HG02852 (cell line): ENCODE measurements at regions not wholly inside any gene's neighbourhood (a gene's known extent, or its start where the extent isn't known, plus 50 kb on each side); places are given as distances from the start of the nearest gene placed in this dataset.
"Not testable (repeated sequence)": the region's sequence is repeated elsewhere in the genome, so short reads cannot be mapped to it uniquely, and the experiment has no call there.

ENCODE experiments used
- ATAC-seq: cut with Tn5 transposase; IDR thresholded peaks from one replicate; pipeline ENCODE4 v1.9.1; 2021; ENCODE audit warnings: mild to moderate bottlenecking, moderate library complexity; ENCODE audit not compliant: unreplicated experiment

DNA sequence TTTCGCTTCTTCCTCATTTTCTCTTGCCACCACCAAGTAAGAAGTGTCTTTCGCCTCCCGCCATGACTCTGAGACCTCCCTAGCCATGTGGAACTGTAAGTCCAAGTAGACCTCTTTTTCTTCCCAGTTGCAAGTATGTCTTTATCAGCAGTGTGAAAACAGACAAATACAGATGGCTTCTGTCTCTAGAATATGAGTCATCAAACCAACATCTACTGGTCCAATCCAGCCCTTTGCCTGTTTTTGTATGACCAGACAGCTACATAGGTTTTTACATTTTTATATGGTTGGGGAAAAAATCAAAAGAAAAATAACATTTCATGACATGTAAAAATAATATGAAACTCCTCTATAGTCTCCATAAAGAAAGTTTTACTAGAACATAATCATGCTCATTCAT, 118.7 kb upstream of the PTPRG start:
- ATAC-seq: no peak

DNA sequence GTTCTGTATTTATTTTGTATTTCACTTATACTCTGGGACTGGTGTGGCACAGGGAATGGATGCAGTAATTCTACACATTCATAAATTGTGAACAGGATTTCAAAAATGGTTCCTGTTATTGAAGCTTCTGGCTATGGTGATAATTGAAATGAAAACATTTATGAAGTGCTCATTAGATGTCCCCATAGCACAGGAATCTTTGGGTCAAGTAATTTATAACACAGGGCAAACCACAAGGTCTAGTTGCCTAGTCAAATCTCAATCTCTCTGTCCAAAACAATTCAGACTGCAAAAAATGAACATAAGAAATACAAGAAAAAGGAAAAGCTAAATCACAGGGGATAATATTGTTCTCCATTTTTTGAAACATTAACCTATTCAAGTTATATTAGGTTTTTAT, 117.5 kb upstream of the PTPRG start:
- no peak for ATAC-seq

DNA sequence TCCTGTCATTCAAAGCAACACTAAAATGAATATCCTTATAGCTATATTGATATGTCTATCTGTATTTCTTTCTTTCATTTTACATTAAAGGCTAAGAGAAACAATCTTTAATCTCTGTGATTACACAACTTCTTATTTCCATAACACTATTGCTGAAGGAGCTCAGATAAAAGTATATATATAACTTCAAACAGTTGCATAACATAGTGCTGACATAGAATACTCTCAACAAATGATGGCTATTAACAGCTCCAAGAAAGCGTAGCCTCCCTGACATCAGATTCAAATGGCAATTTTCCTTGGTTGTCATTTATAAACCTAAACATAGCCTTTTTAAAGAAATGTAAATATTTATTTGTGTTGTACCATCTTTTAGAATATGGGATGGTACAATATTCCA, 116.6 kb upstream of the PTPRG start:
- no peak for ATAC-seq

DNA sequence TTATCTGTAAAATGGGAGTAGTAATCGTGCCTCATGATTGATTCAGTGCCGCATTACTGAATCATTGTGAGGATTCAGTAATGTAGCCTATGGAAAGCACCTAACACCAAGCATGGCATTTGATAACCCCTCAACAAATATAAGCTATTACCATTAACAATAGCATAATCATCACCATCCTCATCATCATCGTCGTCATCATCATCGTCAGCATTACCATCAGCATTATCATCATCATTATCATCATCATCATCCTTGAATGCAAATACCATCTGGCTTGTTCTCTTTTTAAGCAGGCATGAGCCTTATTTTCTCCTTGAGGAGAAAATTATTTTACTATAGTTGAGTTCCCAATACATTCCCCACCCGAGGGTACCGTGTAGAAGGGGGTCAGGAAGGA, 115.4 kb upstream of the PTPRG start:
- ATAC-seq: no peak

DNA sequence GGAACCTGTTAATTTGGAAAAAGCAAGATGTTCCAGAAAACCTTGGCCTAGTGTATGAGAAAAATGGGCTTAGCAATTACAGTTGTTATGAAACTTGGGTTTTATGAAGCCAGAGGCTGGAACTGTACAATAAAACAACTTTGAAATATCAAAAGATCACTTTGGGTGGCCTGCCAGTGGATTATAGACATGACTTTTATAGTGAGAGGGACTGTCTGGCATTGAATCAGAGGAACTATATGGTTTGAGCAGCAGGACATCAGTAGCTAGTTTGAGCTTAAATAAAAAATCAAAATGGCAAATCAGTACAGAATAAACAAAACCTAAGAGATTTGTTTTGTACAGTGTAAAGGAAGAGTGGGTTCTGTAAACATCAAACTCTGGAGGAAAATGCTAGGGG, 115.0 kb upstream of the PTPRG start:
- no peak for ATAC-seq

DNA sequence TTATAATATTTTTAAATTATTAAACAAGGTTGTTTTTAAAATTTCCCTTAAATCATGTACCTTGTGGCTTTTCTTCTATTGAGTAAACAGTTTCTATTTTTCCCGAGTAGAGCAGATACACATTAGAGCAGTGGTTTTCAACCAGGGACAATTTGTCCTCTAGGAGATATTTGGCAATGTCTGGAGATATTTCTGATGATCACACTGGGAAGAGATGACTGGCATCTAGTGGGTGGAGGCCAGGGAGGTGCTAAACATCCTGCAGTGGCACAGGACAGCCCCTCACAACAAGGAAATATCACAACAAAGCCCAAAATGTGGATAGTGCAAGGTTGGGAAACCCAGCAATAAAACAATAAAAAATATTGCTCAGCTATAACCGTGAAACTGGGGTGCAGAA, 113.0 kb upstream of the PTPRG start:
- no peak for ATAC-seq

DNA sequence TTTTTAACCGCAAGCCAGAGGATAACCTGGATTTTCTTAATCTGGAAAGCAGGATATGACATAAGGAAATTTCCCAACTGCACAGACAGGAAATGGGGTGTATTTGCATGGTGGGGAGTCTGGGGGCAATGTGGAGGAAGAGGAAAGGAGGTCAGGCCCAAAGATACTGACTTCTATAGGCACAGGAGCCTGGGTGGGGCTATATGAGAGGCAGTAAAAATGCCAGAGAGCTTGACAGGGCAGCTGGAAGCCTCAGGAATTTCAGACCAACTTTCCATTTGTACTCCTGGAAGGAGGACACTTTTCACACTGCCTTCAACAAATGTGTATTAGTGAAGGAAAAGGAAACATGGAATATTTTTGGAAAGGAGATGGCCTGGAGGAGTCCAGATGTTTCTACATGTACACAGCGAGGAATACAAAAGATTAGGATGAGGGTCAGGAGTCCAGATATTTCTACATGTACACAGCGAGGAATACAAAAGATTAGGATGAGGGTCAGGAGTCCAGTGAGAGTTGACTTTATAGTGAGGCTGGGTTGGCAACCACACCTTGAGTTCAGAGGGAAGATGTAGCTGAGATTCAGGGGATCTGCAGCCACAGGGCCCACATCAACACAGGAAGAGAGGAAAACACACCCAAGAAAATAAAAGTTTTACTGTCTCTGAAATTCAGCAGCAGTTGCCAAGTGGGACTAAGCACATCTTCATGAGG, 111.9 kb upstream of the PTPRG start:
- ATAC-seq: no peak

DNA sequence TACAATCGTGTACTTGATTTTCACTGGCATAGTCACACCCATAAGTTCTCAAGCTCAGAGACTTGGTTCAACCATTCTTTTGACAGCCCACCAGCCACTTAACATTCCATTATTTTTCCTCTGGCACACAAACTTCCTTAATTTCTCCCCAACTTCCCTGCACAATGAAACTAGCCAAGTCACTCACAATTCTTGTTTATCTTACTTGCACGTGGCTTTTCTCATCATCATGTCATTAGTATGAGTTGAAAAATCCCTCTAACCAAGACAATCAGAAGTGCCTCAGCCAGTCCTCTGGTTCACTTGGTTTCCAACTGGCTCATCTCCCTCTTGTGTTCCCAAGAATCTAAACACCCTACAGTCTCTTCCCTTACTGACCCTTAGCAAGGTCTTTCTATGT, 110.5 kb upstream of the PTPRG start:
- ATAC-seq: no peak

DNA sequence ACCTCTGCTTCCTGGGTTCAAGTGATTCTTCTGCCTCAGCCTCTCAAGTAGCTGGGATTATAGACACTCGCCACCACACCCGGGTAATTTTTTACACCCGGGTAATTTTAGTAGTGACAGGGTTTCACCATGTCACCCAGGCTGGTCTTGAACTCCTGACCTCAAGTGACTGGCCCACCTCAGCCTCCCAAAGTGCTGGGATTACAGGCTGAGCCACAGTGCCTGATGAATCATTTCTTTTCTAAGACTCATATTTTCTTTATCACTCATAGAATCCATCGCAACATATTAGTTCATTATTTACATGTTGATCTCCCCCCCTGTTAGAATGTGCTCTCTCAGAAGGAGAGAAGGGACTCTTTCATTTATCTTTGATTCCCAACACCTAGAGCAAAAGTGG, 109.5 kb upstream of the PTPRG start:
- ATAC-seq: no peak

DNA sequence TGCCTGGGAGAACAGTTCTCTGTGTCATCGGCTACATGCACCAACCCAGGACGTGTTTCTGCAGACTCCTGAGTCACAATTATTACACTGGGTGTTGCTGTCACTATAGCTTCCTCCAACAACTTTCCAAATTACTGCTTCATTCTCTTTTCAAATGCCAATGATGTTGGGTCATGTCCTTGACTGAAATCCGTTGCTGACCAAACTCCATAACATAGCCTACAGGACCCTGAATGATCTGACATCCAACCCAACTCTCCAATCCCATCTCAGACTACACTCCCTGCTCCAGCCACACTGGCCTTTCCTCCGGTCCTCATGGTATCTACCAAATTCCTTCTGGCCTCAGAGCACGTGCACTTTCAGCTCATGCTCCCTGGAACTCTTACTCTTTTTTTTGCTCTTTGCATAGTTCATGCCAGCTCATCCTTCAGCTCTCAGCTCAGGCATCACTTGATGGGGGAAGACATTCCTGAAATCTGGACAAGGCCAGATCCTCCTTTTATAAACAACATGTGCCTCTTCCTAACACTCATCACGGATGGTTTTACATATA, 108.8 kb upstream of the PTPRG start:
- no peak for ATAC-seq

DNA sequence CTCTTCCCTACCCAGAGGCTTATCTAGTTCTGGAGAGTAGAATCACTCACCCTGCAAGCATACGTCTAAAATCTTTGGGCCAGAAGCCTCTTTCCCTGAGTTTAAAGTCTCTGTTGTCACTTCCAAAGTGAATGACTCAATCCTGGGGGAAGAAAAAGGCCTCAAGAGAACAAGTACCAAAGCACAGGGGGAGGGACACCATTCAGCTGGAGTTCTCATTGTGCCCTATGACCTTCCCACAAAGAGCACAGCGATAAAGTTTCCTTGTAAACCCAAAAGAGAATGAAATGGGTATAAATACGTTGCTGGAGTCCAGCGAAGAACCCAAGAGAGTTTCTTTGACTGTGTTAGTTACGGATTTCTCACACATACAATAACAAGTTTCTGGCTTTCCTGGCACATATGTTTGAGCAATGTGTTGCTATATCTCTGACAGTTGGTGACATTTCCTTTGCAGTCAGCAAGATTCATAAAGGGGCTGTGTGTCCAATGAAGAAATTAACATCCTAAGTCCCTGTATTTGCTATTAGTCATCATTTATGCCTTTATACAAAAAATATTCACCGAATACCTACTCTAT, 107.3 kb upstream of the PTPRG start:
- no peak for ATAC-seq

DNA sequence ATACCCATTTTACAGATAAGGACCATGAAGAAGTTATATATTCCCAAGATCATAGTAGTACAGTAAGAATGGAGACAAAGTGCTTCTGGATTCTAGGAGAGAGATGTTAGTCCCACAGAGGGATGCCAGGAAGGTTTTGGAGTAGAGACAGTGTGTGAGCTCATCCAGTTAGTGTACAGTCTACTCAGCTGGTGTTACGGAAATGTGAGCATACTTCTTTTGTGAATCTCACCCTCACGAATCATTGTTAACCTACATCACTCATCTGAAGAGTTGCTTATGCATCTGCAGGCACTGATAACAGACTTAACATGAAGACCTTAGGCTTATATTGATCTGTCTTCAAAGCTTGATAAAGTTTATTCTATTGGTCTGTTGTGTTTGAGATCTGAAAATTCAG, 106.6 kb upstream of the PTPRG start:
- no peak for ATAC-seq

DNA sequence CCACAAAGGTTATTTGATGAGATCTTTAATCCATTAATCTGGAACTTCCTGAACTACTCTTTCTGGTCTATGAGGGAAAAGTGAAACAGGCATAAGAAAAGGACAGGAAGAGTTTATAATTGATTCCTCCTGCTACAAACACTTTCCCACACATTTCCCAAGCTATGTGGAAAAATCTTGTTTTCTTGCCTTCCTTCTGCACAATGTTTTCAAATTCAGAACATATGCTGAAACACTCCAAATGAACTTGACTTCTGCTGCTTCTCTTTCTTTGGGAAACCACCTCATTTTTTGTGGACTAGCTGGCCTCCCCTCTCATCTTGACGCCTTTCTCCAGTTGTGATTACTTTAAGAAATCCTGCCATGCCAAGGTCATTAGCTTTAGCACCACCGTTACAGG, 100.7 kb upstream of the PTPRG start:
- no peak for ATAC-seq

DNA sequence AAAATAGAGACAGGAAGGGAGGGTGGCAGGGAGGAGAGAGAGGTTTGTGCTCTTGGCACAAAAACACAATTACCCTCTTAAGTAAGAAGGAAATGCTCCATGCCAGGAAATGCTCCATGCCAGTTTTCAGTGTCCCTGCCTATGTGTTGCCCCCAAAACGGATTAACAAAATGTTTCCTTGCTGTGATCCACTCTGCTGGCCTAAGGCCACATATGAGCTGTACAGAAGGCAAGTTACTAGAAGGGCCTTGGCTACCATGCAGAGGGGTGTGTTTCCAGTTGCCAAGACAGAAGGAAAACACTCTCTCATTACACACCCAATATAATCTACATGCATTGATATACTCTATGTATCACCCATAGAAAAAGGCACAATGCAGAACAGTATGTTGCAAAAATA, 98.2 kb upstream of the PTPRG start:
- no peak for ATAC-seq

DNA sequence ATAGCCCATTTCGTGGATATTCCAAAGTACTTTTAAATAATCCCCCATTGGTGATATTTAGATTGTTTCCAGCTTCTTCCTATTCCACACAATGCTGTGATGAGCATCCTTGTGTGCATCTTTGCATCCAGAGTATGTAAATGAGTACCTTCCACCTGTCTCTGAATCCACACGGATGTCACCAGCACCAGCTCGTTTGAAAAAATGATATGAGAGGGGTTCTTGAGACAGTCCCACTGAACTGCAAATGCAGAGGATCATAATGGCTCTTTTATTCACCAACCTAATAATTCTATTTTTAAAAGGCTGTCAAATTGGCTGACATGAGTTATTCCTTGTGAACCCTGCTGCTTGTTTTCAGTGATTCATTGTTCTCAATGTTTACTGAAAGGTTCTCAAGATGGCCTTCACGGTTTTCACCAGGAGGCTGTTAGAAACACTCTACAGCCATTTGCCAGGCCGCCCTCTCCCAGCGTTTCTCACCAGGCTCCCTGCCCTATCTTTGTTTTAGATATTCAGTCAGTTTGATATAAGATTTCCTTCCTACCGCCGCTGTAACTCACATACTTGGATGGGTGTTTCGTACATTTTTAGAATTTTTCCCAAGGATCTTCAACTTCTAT, 96.7 kb upstream of the PTPRG start:
- no peak for ATAC-seq

DNA sequence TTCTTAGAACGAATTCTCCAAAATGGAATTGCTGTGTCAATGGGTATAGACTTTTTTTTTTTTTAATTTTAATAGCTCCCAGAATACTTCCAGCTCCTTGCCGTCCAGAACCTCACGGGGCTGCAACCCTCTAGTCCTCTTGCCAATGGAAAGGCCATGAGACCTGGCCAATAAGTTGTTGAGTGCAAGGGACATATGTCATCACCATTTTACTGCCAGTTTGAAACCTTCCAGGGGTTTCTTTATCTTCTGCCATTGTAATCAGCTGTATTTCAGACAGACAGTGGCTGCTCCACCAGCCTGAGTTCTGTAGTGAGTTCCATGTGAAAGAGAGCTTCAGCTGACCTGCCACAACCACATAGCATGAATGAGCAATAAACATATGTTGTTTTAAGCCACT, 95.0 kb upstream of the PTPRG start:
- no peak for ATAC-seq

DNA sequence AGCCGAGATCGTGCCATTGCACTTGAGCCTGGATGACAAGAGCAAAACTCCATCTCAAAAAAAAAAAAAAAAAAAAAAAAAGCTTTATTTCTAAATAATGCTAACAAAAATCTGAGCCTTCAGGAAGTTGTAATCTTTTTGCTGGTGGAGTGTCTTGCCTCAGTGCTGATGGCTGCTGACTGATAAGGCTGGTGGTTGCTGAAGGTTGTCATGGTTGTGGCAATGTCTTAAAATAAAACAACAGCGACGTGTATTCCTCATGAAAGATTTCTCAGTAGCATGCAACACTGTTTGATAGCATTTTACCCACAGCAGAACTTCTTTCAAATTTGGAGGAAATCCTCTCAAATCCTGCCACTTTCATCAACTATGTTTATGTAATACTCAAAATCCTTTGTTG, 77.4 kb upstream of the PTPRG start:
- ATAC-seq: no peak

DNA sequence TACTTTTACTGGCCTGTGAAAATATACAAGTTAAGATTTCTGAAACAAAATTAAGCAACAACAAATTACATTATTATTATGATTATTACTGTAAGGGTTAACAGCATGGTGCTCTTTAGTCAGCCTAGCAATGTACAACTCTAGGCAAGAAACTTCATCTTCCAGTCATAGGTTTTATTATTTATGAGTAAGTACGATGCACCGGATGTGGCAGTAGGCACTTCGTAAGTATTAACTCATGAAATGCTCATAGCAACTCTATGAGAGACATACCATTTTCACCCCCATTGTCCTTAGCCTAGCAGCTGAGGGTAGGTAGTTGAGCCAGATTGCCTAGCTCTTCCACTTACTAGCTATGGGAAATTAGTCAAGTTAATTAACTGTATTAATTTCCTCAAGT, 68.0 kb upstream of the PTPRG start:
- no peak for ATAC-seq

DNA sequence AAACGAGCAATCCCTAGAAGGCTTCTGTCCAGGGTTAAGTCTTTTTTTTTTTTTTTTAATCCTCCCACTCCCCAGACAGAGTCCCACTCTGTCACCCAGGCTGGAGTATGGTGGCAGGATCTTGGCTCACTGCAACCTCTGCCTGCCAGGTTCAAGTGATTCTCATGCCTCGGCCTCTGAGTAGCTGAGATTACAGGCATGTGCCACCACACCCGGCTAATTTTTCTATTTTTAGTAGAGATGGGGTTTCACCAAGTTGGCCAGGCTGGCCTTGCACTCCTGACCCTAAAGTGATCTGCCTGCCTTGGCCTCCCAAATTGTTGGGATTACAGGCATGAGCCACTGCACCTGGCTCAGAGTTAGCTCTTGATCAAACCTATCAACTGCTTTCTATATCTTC, 67.1 kb upstream of the PTPRG start:
- ATAC-seq: not testable (repeated sequence)

DNA sequence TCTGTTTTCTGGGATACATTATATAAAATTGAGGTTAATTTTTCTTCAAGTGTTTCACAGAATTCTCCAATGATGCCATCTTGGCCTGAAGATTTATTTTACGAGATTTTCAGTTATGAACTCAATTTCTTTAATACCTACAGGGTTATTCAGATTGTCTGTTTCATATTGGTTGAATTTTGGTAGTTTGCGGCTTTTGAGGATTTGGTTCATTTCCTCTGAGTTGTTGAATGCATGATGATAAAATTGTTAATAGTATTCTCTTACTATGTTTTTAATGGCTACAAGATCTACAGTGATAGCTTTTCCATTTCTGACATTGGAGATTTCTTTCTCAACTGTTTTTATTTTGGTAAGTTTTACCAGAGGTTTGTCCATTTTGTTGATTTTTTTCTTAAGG, 63.9 kb upstream of the PTPRG start:
- ATAC-seq: no peak

DNA sequence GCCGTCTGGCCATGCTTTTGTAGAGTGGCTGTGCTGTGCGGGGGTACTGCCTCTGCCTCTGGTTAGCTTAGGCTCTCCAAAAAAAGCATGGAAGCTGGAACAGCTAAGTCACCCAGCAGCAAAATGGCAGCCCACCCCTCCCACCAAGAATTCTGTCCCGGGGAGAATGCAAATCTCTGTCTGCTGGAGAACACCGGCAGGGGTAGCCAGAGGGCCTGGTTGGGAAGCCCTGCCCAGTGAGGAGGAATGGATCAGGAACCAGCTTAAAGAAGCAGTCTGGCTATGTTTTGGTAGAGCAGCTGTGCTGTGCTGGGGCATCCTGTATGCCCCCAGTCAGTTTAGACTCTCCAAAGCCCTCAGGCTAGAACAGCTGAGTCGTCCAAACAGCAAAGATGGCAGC, 56.2 kb upstream of the PTPRG start:
- ATAC-seq: no peak

DNA sequence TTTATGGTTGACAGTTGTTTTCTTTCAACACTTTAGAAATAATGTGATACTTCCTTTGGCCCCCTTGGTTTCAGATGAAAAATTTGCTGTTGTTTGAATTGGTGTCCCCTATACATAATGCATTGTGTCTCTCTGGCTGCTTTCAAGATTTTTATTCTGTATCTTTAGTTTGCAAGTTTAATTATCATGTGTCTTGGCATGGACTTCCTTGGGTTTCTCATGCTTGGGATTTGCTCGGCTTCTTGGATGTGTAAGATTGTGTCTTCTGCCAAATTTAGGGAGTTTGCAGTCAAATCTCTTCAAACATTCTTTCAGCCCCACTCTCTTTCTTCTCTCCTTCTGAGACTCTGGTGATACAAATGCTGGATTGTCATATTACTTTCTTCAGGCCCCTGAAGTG, 53.4 kb upstream of the PTPRG start:
- ATAC-seq: no peak
